ENCODE measurements at regions not wholly inside any gene's neighbourhood (a gene's known extent, or its start where the extent isn't known, plus 50 kb on each side); places are given as distances from the start of the nearest gene placed in this dataset.
A peak's percentile ranks its signal among the peaks of the same experiment; 100 is the strongest.

GRCh38 chr1:63148825-63149645 lies 173.3 kb upstream of the FOXD3 start:
- DNase-seq (ENCODE audit: low read depth): peak; percentile 21
- no peak overlapping the region for H3K4me3 ChIP-seq (ENCODE audit: control insufficient read depth, low read depth, low read length)
- peak; percentile 78 for TF ChIP-seq CTCF (IDR thresholded peaks at IDR 0.05; ENCODE audit: control insufficient read depth, insufficient read depth, low read depth, low read length, missing control alignments)

GRCh38 chr1:63152572-63152971 lies 169.8 kb upstream of the FOXD3 start:
- no peak for TF ChIP-seq CTCF (IDR thresholded peaks at IDR 0.05; ENCODE audit: control insufficient read depth, insufficient read depth, low read depth, low read length, missing control alignments)
- no peak overlapping the region for H3K4me3 ChIP-seq (ENCODE audit: control insufficient read depth, low read depth, low read length)
- DNase-seq (ENCODE audit: low read depth): no peak

DNA sequence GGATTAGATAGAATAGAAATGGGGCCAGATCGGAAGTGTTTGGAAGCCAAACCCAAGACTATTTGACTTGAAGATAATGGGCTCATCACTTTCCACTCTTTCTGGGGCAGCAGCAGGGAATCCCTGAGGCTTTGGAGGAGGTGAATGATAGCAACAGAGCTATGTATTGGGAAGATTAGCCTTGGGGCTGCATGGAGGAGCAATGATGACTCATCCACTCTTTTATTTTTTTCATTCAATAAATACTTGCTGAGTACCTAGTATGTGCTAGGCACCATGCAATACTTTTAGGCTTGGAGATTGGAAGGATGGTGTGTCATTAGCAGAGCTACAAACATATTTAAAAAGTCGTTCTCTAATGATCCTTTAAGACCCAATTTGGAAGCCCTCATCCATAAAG lies 166.9 kb upstream of the FOXD3 start:
- H3K4me3 ChIP-seq (ENCODE audit: control insufficient read depth, low read depth, low read length): no peak overlapping the region
- DNase-seq (ENCODE audit: low read depth): no peak
- TF ChIP-seq CTCF (IDR thresholded peaks at IDR 0.05; ENCODE audit: control insufficient read depth, insufficient read depth, low read depth, low read length, missing control alignments): no peak

DNA sequence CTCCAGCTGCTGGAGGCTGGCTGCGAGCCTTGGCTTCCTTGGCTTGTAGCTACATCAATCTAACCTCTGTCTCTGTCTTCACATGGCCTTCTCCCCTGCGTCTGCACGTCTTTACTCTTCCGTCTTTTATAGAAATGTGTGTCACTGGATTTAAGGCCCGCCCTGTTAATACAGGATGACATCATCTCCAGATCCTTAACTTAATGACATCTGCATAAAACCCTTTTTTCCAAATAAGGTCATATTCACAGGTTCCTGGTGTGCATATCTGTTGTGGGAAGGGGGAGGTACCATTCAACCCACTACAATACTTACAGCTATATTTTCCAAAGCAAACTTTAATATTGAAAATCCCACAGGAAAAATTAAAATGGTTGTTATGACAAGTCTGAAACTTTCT lies 165.3 kb upstream of the FOXD3 start:
- no peak overlapping the region for H3K4me3 ChIP-seq (ENCODE audit: control insufficient read depth, low read depth, low read length)
- DNase-seq (ENCODE audit: low read depth): no peak
- no peak for TF ChIP-seq CTCF (IDR thresholded peaks at IDR 0.05; ENCODE audit: control insufficient read depth, insufficient read depth, low read depth, low read length, missing control alignments)

- DNase-seq (ENCODE audit: low read depth): no peak
- no peak overlapping the region for H3K4me3 ChIP-seq (ENCODE audit: control insufficient read depth, low read depth, low read length)
- TF ChIP-seq CTCF (IDR thresholded peaks at IDR 0.05; ENCODE audit: control insufficient read depth, insufficient read depth, low read depth, low read length, missing control alignments): no peak
Observed at GRCh38 chr1:63169057-63169456, 153.3 kb upstream of the FOXD3 start.

- no peak for DNase-seq (ENCODE audit: low read depth)
- TF ChIP-seq CTCF (IDR thresholded peaks at IDR 0.05; ENCODE audit: control insufficient read depth, insufficient read depth, low read depth, low read length, missing control alignments): no peak
- no peak overlapping the region for H3K4me3 ChIP-seq (ENCODE audit: control insufficient read depth, low read depth, low read length)
Observed at GRCh38 chr1:63173161-63173560, 149.2 kb upstream of the FOXD3 start.
